ENCODE measurements at regions not wholly inside any gene's neighbourhood (a gene's known extent, or its start where the extent isn't known, plus 50 kb on each side); places are given as distances from the start of the nearest gene placed in this dataset.
A peak's percentile ranks its signal among the peaks of the same experiment; 100 is the strongest.
"Not testable (repeated sequence)": the region's sequence is repeated elsewhere in the genome, so short reads cannot be mapped to it uniquely, and the experiment has no call there.

- Histone ChIP-seq H3K9ac (ENCODE audit: insufficient read length, low read depth) (no peak overlapping the region), H3K36me3 (ENCODE audit: insufficient read depth, insufficient read length, low read length) (no peaks in the 10 kb centered on the region), H3K9me3 (ENCODE audit: insufficient read depth, low read length) (no peaks in the 10 kb centered on the region), H3K4me3 (ENCODE audit: insufficient read length, low read depth) (no peak overlapping the region), H3K27me3 (ENCODE audit: insufficient read depth, insufficient read length) (no peaks in the 10 kb centered on the region), H3K4me1 (ENCODE audit: insufficient read depth, insufficient read length) (peaks cover 15% of the 10 kb centered on the region)
- no peak for DNase-seq (ENCODE audit: low read depth, low spot score)
- no peak for TF ChIP-seq SUZ12 (IDR thresholded peaks at IDR 0.05; ENCODE audit: extremely low read depth, insufficient read depth, insufficient read length)
- TF ChIP-seq YY1 (IDR thresholded peaks at IDR 0.05; ENCODE audit: insufficient read depth, insufficient read length), result no peak
- TF ChIP-seq ZNF274 (IDR thresholded peaks at IDR 0.05; ENCODE audit: low read depth, low read length), result no peak
Observed at GRCh38 chr20:50359607-50360217, 150.5 kb upstream of the PTPN1 start.

DNA sequence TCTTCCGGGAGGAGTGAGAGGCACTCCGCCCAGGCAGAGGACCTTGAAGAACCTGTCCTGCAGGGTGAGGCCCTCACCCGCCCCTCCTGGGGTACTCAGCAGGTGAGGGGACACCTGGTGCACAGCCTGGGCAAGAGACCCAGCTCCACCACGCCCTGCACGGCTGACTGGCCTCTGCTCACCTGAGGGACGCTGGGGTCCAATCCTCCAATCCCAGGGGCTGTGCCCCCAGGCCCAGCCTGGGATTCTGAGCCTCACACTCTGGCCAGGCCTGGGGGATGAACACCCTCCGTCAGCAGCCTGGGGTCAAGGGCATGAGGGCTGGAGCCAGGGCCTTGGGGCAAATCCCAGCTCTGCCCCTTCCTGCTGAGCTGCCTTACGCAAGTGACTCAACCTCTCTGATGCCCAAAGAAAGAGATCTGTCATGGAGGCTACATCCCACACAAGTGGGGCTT, 149.9 kb upstream of the PTPN1 start:
- Histone ChIP-seq H3K36me3 (ENCODE audit: insufficient read depth, insufficient read length, low read length) (no peaks in the 10 kb centered on the region), H3K27me3 (ENCODE audit: insufficient read depth, insufficient read length) (no peaks in the 10 kb centered on the region), H3K4me1 (ENCODE audit: insufficient read depth, insufficient read length) (peaks cover 13% of the 10 kb centered on the region), H3K4me3 (ENCODE audit: insufficient read length, low read depth) (no peak overlapping the region), H3K9me3 (ENCODE audit: insufficient read depth, low read length) (no peaks in the 10 kb centered on the region), H3K9ac (ENCODE audit: insufficient read length, low read depth) (no peak overlapping the region)
- TF ChIP-seq ZNF274 (IDR thresholded peaks at IDR 0.05; ENCODE audit: low read depth, low read length) (no peak), YY1 (IDR thresholded peaks at IDR 0.05; ENCODE audit: insufficient read depth, insufficient read length) (no peak), SUZ12 (IDR thresholded peaks at IDR 0.05; ENCODE audit: extremely low read depth, insufficient read depth, insufficient read length) (no peak)
- DNase-seq (ENCODE audit: low read depth, low spot score), result no peak

DNA sequence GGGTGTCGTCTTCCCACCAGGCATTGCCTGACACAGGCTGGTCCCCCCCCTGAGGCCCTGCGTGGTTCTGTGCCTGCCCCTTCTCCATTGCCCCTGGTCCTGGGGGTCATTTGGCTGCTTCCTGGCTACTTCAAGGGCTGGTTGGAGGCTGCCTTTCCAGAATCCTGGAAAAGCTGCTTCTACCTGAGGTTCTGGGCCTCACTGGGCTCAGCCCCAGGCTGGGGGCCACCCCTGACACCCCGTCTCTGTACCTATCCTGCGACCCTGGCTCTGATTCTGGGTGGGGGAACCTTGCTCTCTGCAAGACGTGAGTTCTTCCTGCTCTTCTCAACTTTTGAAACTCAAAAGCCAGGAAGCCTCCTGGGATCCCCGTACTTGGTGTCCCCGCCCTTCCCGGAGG, 149.3 kb upstream of the PTPN1 start:
- TF ChIP-seq SUZ12 (IDR thresholded peaks at IDR 0.05; ENCODE audit: extremely low read depth, insufficient read depth, insufficient read length) (no peak), YY1 (IDR thresholded peaks at IDR 0.05; ENCODE audit: insufficient read depth, insufficient read length) (no peak), ZNF274 (IDR thresholded peaks at IDR 0.05; ENCODE audit: low read depth, low read length) (no peak)
- Histone ChIP-seq H3K9ac (ENCODE audit: insufficient read length, low read depth) (peak overlapping the region; percentile 59), H3K4me1 (ENCODE audit: insufficient read depth, insufficient read length) (peaks cover 13% of the 10 kb centered on the region), H3K36me3 (ENCODE audit: insufficient read depth, insufficient read length, low read length) (no peaks in the 10 kb centered on the region), H3K27me3 (ENCODE audit: insufficient read depth, insufficient read length) (no peaks in the 10 kb centered on the region), H3K4me3 (ENCODE audit: insufficient read length, low read depth) (no peak overlapping the region), H3K9me3 (ENCODE audit: insufficient read depth, low read length) (no peaks in the 10 kb centered on the region)
- no peak for DNase-seq (ENCODE audit: low read depth, low spot score)

- H3K9me3 ChIP-seq (ENCODE audit: insufficient read depth, low read length); DNase-seq (ENCODE audit: low read depth, low spot score); H3K27me3 ChIP-seq (ENCODE audit: insufficient read depth, insufficient read length); H3K36me3 ChIP-seq (ENCODE audit: insufficient read depth, insufficient read length, low read length); H3K4me3 ChIP-seq (ENCODE audit: insufficient read length, low read depth); H3K9ac ChIP-seq (ENCODE audit: insufficient read length, low read depth): not testable (repeated sequence)
- peaks cover 13% of the 10 kb centered on the region for H3K4me1 ChIP-seq (ENCODE audit: insufficient read depth, insufficient read length)
Observed at GRCh38 chr20:50362177-50362576, 148.0 kb upstream of the PTPN1 start.

- DNase-seq (ENCODE audit: low read depth, low spot score), result no peak
- no peaks in the 10 kb centered on the region for H3K27me3 ChIP-seq (ENCODE audit: insufficient read depth, insufficient read length)
- H3K4me1 ChIP-seq (ENCODE audit: insufficient read depth, insufficient read length), result peaks cover 13% of the 10 kb centered on the region
- no peak for TF ChIP-seq YY1 (IDR thresholded peaks at IDR 0.05; ENCODE audit: insufficient read depth, insufficient read length)
- no peak for TF ChIP-seq ZNF274 (IDR thresholded peaks at IDR 0.05; ENCODE audit: low read depth, low read length)
- no peak for TF ChIP-seq SUZ12 (IDR thresholded peaks at IDR 0.05; ENCODE audit: extremely low read depth, insufficient read depth, insufficient read length)
- H3K9ac ChIP-seq (ENCODE audit: insufficient read length, low read depth), result no peak overlapping the region
- no peak overlapping the region for H3K4me3 ChIP-seq (ENCODE audit: insufficient read length, low read depth)
- H3K9me3 ChIP-seq (ENCODE audit: insufficient read depth, low read length), result no peaks in the 10 kb centered on the region
- H3K36me3 ChIP-seq (ENCODE audit: insufficient read depth, insufficient read length, low read length), result no peaks in the 10 kb centered on the region
Observed at GRCh38 chr20:50363027-50363426, 147.2 kb upstream of the PTPN1 start.

DNA sequence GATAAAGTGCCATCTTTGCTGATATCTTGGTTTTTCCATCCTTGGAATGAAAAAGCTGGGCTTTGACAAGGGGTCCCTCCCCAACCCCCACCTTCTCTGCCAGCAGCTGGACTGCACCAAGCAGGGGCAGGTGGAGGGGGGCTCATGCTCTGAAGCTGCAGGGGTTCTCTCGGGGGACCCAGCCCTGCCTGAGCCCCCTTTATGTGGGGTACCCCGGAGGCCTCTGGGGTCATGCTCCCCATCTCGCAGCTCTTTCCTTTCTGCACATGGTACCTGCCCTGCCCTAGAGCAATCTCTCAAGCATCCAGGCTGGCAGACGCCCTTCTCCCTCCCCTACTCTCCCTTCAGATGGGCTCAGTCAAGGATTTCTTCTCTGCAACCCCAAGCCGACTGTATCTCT, 146.7 kb upstream of the PTPN1 start:
- no peak for TF ChIP-seq SUZ12 (IDR thresholded peaks at IDR 0.05; ENCODE audit: extremely low read depth, insufficient read depth, insufficient read length)
- Histone ChIP-seq H3K9ac (ENCODE audit: insufficient read length, low read depth) (no peak overlapping the region), H3K4me3 (ENCODE audit: insufficient read length, low read depth) (no peak overlapping the region), H3K27me3 (ENCODE audit: insufficient read depth, insufficient read length) (no peaks in the 10 kb centered on the region), H3K9me3 (ENCODE audit: insufficient read depth, low read length) (no peaks in the 10 kb centered on the region), H3K36me3 (ENCODE audit: insufficient read depth, insufficient read length, low read length) (no peaks in the 10 kb centered on the region), H3K4me1 (ENCODE audit: insufficient read depth, insufficient read length) (peaks cover 13% of the 10 kb centered on the region)
- DNase-seq (ENCODE audit: low read depth, low spot score), result no peak

- H3K27me3 ChIP-seq (ENCODE audit: insufficient read depth, insufficient read length), result no peaks in the 10 kb centered on the region
- no peaks in the 10 kb centered on the region for H3K36me3 ChIP-seq (ENCODE audit: insufficient read depth, insufficient read length, low read length)
- peaks cover 13% of the 10 kb centered on the region for H3K4me1 ChIP-seq (ENCODE audit: insufficient read depth, insufficient read length)
- no peaks in the 10 kb centered on the region for H3K9me3 ChIP-seq (ENCODE audit: insufficient read depth, low read length)
- no peak for DNase-seq (ENCODE audit: low read depth, low spot score)
- no peak for TF ChIP-seq SUZ12 (IDR thresholded peaks at IDR 0.05; ENCODE audit: extremely low read depth, insufficient read depth, insufficient read length)
- no peak for TF ChIP-seq YY1 (IDR thresholded peaks at IDR 0.05; ENCODE audit: insufficient read depth, insufficient read length)
- TF ChIP-seq ZNF274 (IDR thresholded peaks at IDR 0.05; ENCODE audit: low read depth, low read length), result no peak
- H3K4me3 ChIP-seq (ENCODE audit: insufficient read length, low read depth), result no peak overlapping the region
- no peak overlapping the region for H3K9ac ChIP-seq (ENCODE audit: insufficient read length, low read depth)
Observed at GRCh38 chr20:50364542-50364941, 145.6 kb upstream of the PTPN1 start.

All from NT2/D1 (cell line).